ENCODE measurements at regions not wholly inside any gene's neighbourhood (a gene's known extent, or its start where the extent isn't known, plus 50 kb on each side); places are given as distances from the start of the nearest gene placed in this dataset.

GRCh38 chr3:86605166-86605565 lies 385.8 kb downstream of the VGLL3 start:
- TF ChIP-seq CTCF (IDR thresholded peaks at IDR 0.05) = no peak
- TF ChIP-seq EZH2 (IDR thresholded peaks at IDR 0.05) = no peak
